H1 (cell line): ENCODE measurements at regions not wholly inside any gene's neighbourhood (a gene's known extent, or its start where the extent isn't known, plus 50 kb on each side); places are given as distances from the start of the nearest gene placed in this dataset.

ENCODE experiments used
- CTCF ChIA-PET: fragments of 300-600 bp; sonication (Branson Sonifier 250); formaldehyde crosslinking; loops from one replicate; lab custom pipeline; 2021; ENCODE audit not compliant: partially characterized antibody; lab: Charles Lee
- POLR2A ChIA-PET: fragments of 300-600 bp; sonication (Branson Sonifier 250); formaldehyde crosslinking; loops from one replicate; lab custom pipeline; 2021; ENCODE audit warnings: inconsistent platforms; ENCODE audit not compliant: partially characterized antibody; lab: Charles Lee
- DNase-seq, 2 experiments: peaks; one replicate each; pipeline versions ENCODE4 v3.0.0 to v3.0.0-alpha.2; 2010 to 2022; ENCODE audit warnings: low spot score in 2 of 2, low read depth in 1 of 2, mixed read lengths in 1 of 2
- FAIRE-seq: peaks from 2 replicates; lab custom pipeline; 2011; peaks lifted over from hg19 to GRCh38; lab: Jason Lieb, UNC
- H2AFZ ChIP-seq: 2 replicates; pipeline ENCODE4 v1.8.1; 2012; ENCODE audit warnings: low read length, inconsistent platforms
- H2AK5ac ChIP-seq: 2 replicates; pipeline ENCODE4 v1.6.1; 2013; ENCODE audit warnings: low read depth, low read length
- H2BK120ac ChIP-seq: replicated peaks from 2 replicates; pipeline ENCODE3; 2013; ENCODE audit warnings: low read depth, low read length, inconsistent platforms
- H2BK12ac ChIP-seq: 2 replicates; pipeline ENCODE4 v1.6.1; 2013; ENCODE audit warnings: low read depth, low read length
- H2BK15ac ChIP-seq: 2 replicates; pipeline ENCODE4 v1.6.1; 2013; ENCODE audit warnings: low read length
- H2BK20ac ChIP-seq: 2 replicates; pipeline ENCODE4 v1.6.1; 2013; ENCODE audit warnings: low read length
- H2BK5ac ChIP-seq: 2 replicates; pipeline ENCODE4 v1.6.1; 2013; ENCODE audit warnings: low read depth, low read length
- H3K14ac ChIP-seq: 2 replicates; pipeline ENCODE4 v1.6.1; 2013; ENCODE audit warnings: inconsistent platforms; ENCODE audit not compliant: insufficient read length
- H3K18ac ChIP-seq: 2 replicates; pipeline ENCODE4 v1.6.1; 2013; ENCODE audit warnings: low read length; ENCODE audit errors: extremely low read depth
- H3K23ac ChIP-seq: 2 replicates; pipeline ENCODE4 v1.6.1; 2013; ENCODE audit warnings: inconsistent platforms; ENCODE audit not compliant: insufficient read length
- H3K23me2 ChIP-seq: 2 replicates; pipeline ENCODE4 v1.6.1; 2013; ENCODE audit warnings: low read depth, low read length
- H3K27ac ChIP-seq: 2 replicates; pipeline ENCODE4 v1.6.1; 2011; ENCODE audit warnings: low read depth, low read length, inconsistent platforms
- H3K27me3 ChIP-seq, 4 experiments: replicated peaks in 1 of 4; 1 replicate in 1 of 4; 2 replicates in 3 of 4; pipeline versions ENCODE4 v1.6.1 to v1.8.1; 2011 to 2013; ENCODE audit warnings: low read length in 3 of 4, mild to moderate bottlenecking in 3 of 4, inconsistent platforms in 2 of 4, mixed read lengths in 2 of 4, moderate library complexity in 1 of 4; ENCODE audit not compliant: control insufficient read depth in 3 of 4, insufficient read depth in 3 of 4; ENCODE audit errors: extremely low read depth in 1 of 4
- H3K36me3 ChIP-seq, 4 experiments: 2 replicates each; pipeline versions ENCODE4 v1.6.1 to v1.8.1; 2011 to 2013; ENCODE audit warnings: mild to moderate bottlenecking in 4 of 4, low read length in 3 of 4, moderate library complexity in 2 of 4, control low read depth in 1 of 4, inconsistent platforms in 1 of 4; ENCODE audit not compliant: insufficient read depth in 4 of 4, control insufficient read depth in 2 of 4
- H3K4ac ChIP-seq: replicated peaks from 2 replicates; pipeline ENCODE3; 2013; ENCODE audit warnings: low read length, low read depth, mixed read lengths, inconsistent platforms; ENCODE audit not compliant: insufficient read length
- H3K4me1 ChIP-seq, 4 experiments: replicated peaks in 1 of 4; 1 replicate in 1 of 4; 2 replicates in 3 of 4; pipeline versions ENCODE4 v1.6.1 to v1.8.1; 2011 to 2013; ENCODE audit warnings: low read length in 3 of 4, inconsistent platforms in 2 of 4, mixed read lengths in 1 of 4; ENCODE audit not compliant: insufficient read depth in 4 of 4, control insufficient read depth in 3 of 4
- H3K4me2 ChIP-seq, 2 experiments: 2 replicates each; pipeline versions ENCODE4 v1.6.1 to v1.8.1; 2011 to 2013; ENCODE audit warnings: low read depth in 2 of 2, low read length in 2 of 2, control low read depth in 1 of 2, inconsistent platforms in 1 of 2, mild to moderate bottlenecking in 1 of 2; ENCODE audit not compliant: insufficient read depth in 1 of 2
- H3K4me3 ChIP-seq, 4 experiments: fragments of 200-600, 300-600 bp in 1 of 4; sonication (generic), shearing (Covaris generic), sonication (Bioruptor Twin) in 1 of 4; 2 replicates each; pipeline versions ENCODE4 v1.5.1 to v1.8.1; 2011 to 2016; ENCODE audit warnings: low read length in 4 of 4, low read depth in 3 of 4, control low read depth in 2 of 4, inconsistent platforms in 2 of 4, mild to moderate bottlenecking in 2 of 4, mixed read lengths in 1 of 4, moderate library complexity in 1 of 4; ENCODE audit not compliant: insufficient read depth in 2 of 4; ENCODE audit errors: extremely low read depth in 1 of 4
- H3K56ac ChIP-seq: replicated peaks from 2 replicates; pipeline ENCODE3; 2013; ENCODE audit warnings: low read depth, mild to moderate bottlenecking, mixed read lengths, low read length, inconsistent platforms; ENCODE audit not compliant: insufficient read length
- H3K79me1 ChIP-seq: 2 replicates; pipeline ENCODE4 v1.6.1; 2013; ENCODE audit warnings: low read depth, low read length, control low read depth
- H3K79me2 ChIP-seq, 2 experiments: 2 replicates each; pipeline versions ENCODE4 v1.6.1 to v1.8.1; 2012 to 2013; ENCODE audit warnings: low read length in 2 of 2, mild to moderate bottlenecking in 2 of 2, inconsistent platforms in 1 of 2; ENCODE audit not compliant: insufficient read depth in 2 of 2, control insufficient read depth in 1 of 2
- H3K9ac ChIP-seq, 4 experiments: replicated peaks in 1 of 4; 1 replicate in 1 of 4; 2 replicates in 3 of 4; pipeline versions ENCODE4 v1.6.1 to v1.8.1; 2011 to 2013; ENCODE audit warnings: low read depth in 3 of 4, low read length in 3 of 4, control low read depth in 2 of 4, mild to moderate bottlenecking in 2 of 4, moderate library complexity in 2 of 4, inconsistent platforms in 1 of 4; ENCODE audit errors: extremely low read depth in 1 of 4
- H3K9me3 ChIP-seq, 2 experiments: 2 replicates each; pipeline versions ENCODE4 v1.6.1 to v1.8.1; 2012 to 2013; ENCODE audit warnings: mild to moderate bottlenecking in 2 of 2, moderate library complexity in 2 of 2, control low read depth in 1 of 2, inconsistent platforms in 1 of 2, low read depth in 1 of 2, low read length in 1 of 2, mixed read lengths in 1 of 2; ENCODE audit not compliant: insufficient read depth in 2 of 2
- H4K20me1 ChIP-seq, 2 experiments: replicated peaks in 1 of 2; 2 replicates each; pipeline versions ENCODE3 to v1.8.1; 2011 to 2013; ENCODE audit warnings: inconsistent platforms in 2 of 2, low read length in 2 of 2, mild to moderate bottlenecking in 1 of 2; ENCODE audit not compliant: insufficient read depth in 2 of 2, control insufficient read depth in 1 of 2
- H4K5ac ChIP-seq: 2 replicates; pipeline ENCODE4 v1.6.1; 2013; ENCODE audit warnings: low read length, low read depth, mixed read lengths, inconsistent platforms; ENCODE audit not compliant: insufficient read length
- H4K8ac ChIP-seq: 2 replicates; pipeline ENCODE4 v1.8.0; 2013; ENCODE audit warnings: mild to moderate bottlenecking, moderate library complexity, low read length, inconsistent platforms; ENCODE audit not compliant: insufficient read depth; ENCODE audit errors: extremely low read depth
- H4K91ac ChIP-seq: replicated peaks from 2 replicates; pipeline ENCODE3; 2013; ENCODE audit warnings: low read length, mixed read lengths, inconsistent platforms; ENCODE audit not compliant: insufficient read length
- CBX5 ChIP-seq: fragments of 300-800, 300-1000 bp; sonication (generic); IDR thresholded peaks from 2 replicates; pipeline ENCODE4 v1.7.1; 2016; ENCODE audit warnings: antibody characterized with exemption, low read length, low read depth
- WGBS, 2 experiments: shearing (Covaris generic) in 1 of 2; methylation state at CpG; one replicate each; pipeline versions ENCODE4 v1.1.6 to v1.1.7; 2013 to 2015; ENCODE audit warnings: low lambda C conversion rate in 2 of 2, mixed read lengths in 2 of 2, inconsistent platforms in 1 of 2, low coverage in 1 of 2, missing lambda C conversion rate in 1 of 2; ENCODE audit not compliant: insufficient replicate concordance in 2 of 2, insufficient coverage in 1 of 2, insufficient read length in 1 of 2; ENCODE audit errors: extremely low coverage in 1 of 2, missing lambda C conversion rate in 1 of 2; 5-methylcytosine and 5-hydroxymethylcytosine counted together

GRCh38 chr1:220990427-220991339, 111.4 kb downstream of the HLX start:
- Histone ChIP-seq H2BK12ac (no peak overlapping the region), H3K14ac (no peak overlapping the region), H3K79me1 (no peaks in the 10 kb centered on the region), H2BK15ac (no peak overlapping the region), H4K20me1 (no peaks in the 10 kb centered on the region), H3K4me3 (no peak overlapping the region), H3K56ac (no peak overlapping the region), H3K23me2 (no peaks in the 10 kb centered on the region), H3K23ac (no peak overlapping the region), H2AFZ (no peak overlapping the region), H3K18ac (no peak overlapping the region), H3K4ac (no peak overlapping the region), H3K4me1 (no peaks in the 10 kb centered on the region; a peak in 2 of 7 replicates), H2BK120ac (no peak overlapping the region), H4K5ac (no peak overlapping the region), H2AK5ac (no peak overlapping the region), H3K36me3 (no peaks in the 10 kb centered on the region), H3K79me2 (no peaks in the 10 kb centered on the region), H4K8ac (no peak overlapping the region), H3K9ac (no peak overlapping the region), H4K91ac (no peak overlapping the region), H2BK20ac (no peak overlapping the region), H3K27me3 (no peaks in the 10 kb centered on the region), H3K4me2 (no peak overlapping the region), H3K27ac (no peak overlapping the region), H3K9me3 (no peaks in the 10 kb centered on the region), H2BK5ac (no peak overlapping the region)
- POLR2A ChIA-PET, result no interaction called here
- DNase-seq (no peak), FAIRE-seq (no peak)
- CTCF ChIA-PET, result interaction anchor here (0.9 to 1.9 kb wide), 4 partner anchors 10 to 108 kb away, joined by 3 to 6 read pairs (median 4); no protein-coding TSS in a partner anchor
- TF ChIP-seq CBX5, result no peak
- 93% methylated on average over 2 of the region's 2 CpGs; no CpG with 5 or more reads in 1 of the 2 experiments for WGBS, 2 experiments
